Epithelial cell of proximal tubule (primary cell): ENCODE measurements at regions not wholly inside any gene's neighbourhood (a gene's known extent, or its start where the extent isn't known, plus 50 kb on each side); places are given as distances from the start of the nearest gene placed in this dataset.

Source experiments
- DNase-seq: peaks from one replicate; pipeline ENCODE4 v3.0.0-alpha.2; 2011; ENCODE audit warnings: low read depth
- H3K4me3 ChIP-seq: 2 replicates; pipeline ENCODE4 v1.5.1; 2011; ENCODE audit warnings: low read depth, mild to moderate bottlenecking, low read length
- CTCF ChIP-seq: conservative IDR thresholded peaks from 2 replicates; pipeline ENCODE4 v1.5.1; 2012; ENCODE audit warnings: low read depth, mild to moderate bottlenecking, low read length

- DNase-seq: no peak
- no peak overlapping the region for H3K4me3 ChIP-seq
- no peak for TF ChIP-seq CTCF
Measured at GRCh38 chr1:219113261-219113660, 60.4 kb upstream of the LYPLAL1 start.

- no peak for DNase-seq
- no peak overlapping the region for H3K4me3 ChIP-seq
- no peak for TF ChIP-seq CTCF
Measured at GRCh38 chr1:219114014-219114413, 59.7 kb upstream of the LYPLAL1 start.

GRCh38 chr1:219119839-219120238 lies 53.8 kb upstream of the LYPLAL1 start:
- TF ChIP-seq CTCF: no peak

GRCh38 chr1:219120624-219121544 lies 52.8 kb upstream of the LYPLAL1 start:
- TF ChIP-seq CTCF: no peak
- no peak for DNase-seq
- no peak overlapping the region for H3K4me3 ChIP-seq

More at GRCh38 chr1:219119839-219120238, 53.8 kb upstream of the LYPLAL1 start:
- no peak overlapping the region for H3K4me3 ChIP-seq
- no peak for DNase-seq

- no peak overlapping the region for H3K4me3 ChIP-seq
- DNase-seq: no peak
- no peak for TF ChIP-seq CTCF
Measured at GRCh38 chr1:219121679-219122078, 52.0 kb upstream of the LYPLAL1 start.

- DNase-seq: no peak
- no peak overlapping the region for H3K4me3 ChIP-seq
- TF ChIP-seq CTCF: no peak
Measured at GRCh38 chr1:219123036-219123435, 50.6 kb upstream of the LYPLAL1 start.
